CD4-positive, alpha-beta T cell treated with Interleukin-17A for 1 hour (primary cell): ENCODE measurements at regions not wholly inside any gene's neighbourhood (a gene's known extent, or its start where the extent isn't known, plus 50 kb on each side); places are given as distances from the start of the nearest gene placed in this dataset.

ENCODE experiments used
- DNase-seq: peaks from one replicate; pipeline ENCODE4 v3.0.0-alpha.2; 2020

- DNase-seq = no peak
Measured at GRCh38 chr6:154885214-154885613, 109.9 kb upstream of the TIAM2 start.

- DNase-seq = no peak
Measured at GRCh38 chr6:154886016-154886415, 109.1 kb upstream of the TIAM2 start.

GRCh38 chr6:154886471-154886870, 108.6 kb upstream of the TIAM2 start:
- no peak for DNase-seq

- DNase-seq = no peak
Measured at GRCh38 chr6:154887051-154887450, 108.1 kb upstream of the TIAM2 start.

- no peak for DNase-seq
Measured at GRCh38 chr6:154888421-154889295, 106.5 kb upstream of the TIAM2 start.

DNA sequence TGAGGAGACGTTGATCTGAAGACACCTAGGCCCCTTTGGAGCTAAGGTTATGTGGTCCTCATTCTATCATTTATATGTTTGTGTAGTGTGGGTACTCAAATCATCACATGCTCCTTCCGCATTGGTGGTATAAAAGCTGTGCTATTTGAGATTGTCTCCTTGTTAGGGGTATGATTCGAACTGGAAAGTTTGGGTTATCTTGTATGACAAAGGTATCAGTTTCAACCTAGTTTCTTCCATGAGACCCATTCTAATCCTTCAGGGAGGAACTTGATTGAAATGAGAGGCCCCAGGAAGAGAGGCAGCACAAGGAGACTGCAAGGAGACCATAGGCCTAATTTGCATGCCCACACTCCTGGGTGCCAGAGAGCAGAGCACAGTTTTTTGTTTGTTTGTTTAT, 104.2 kb upstream of the TIAM2 start:
- DNase-seq = no peak

DNA sequence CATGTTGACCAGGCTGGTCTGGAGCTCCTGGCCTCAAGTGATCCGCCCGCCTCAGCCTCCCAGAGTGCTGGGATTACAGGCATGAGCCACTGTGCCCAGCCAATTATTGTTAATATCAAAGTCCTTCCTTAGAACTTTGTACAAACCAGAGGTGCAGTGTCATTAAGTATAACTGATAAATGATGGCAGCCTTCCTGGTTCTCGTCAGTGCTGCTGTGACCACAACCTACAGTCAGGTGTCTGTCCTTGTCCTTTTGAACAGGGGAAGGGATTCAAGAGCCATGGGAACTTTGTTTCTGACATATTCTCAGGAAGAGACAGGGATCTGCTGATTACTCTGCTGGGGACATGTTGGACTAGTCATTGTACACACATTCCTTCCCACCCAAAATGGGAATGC, 103.2 kb upstream of the TIAM2 start:
- DNase-seq = no peak

- DNase-seq = no peak
Measured at GRCh38 chr6:154893917-154894316, 101.2 kb upstream of the TIAM2 start.

DNA sequence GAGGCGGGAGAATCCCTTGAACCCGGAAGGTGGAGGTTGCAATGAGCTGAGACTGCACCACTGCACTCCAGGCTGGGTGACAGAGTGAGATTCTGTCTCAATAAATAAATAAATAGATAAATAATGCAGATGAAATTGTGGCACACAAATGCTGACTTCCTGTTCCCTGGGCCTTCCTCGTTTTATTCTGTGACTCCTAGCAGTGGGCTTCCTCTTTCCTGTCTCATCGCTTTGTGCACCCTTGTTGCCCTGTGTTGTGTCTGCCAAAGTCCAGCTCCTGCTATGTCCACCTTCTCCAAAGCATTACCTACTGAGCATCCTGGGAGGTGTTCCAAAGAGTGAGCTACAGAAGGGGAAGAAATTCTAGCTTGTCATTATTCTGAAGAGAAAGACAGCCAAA, 100.2 kb upstream of the TIAM2 start:
- no peak for DNase-seq

DNA sequence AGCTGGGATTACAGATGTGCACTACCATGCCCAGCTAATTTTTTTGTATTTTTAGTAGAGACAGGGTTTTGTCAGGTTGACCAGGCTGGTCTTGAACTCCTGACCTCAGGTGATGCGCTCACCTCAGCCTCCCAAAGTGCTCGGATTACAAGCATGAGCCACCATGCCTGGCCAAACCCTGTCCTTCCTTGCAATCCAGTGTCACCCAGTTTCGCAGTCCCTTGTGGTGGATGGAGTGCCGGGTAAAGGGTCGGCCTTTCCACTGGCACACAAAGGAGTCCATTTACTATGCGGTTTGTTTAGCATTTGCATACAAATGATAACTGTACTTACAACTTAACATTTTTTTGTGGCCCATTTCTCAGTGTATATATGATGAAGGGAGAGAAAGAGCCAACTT, 99.3 kb upstream of the TIAM2 start:
- DNase-seq = no peak

GRCh38 chr6:154898821-154899220, 96.3 kb upstream of the TIAM2 start:
- no peak for DNase-seq

DNA sequence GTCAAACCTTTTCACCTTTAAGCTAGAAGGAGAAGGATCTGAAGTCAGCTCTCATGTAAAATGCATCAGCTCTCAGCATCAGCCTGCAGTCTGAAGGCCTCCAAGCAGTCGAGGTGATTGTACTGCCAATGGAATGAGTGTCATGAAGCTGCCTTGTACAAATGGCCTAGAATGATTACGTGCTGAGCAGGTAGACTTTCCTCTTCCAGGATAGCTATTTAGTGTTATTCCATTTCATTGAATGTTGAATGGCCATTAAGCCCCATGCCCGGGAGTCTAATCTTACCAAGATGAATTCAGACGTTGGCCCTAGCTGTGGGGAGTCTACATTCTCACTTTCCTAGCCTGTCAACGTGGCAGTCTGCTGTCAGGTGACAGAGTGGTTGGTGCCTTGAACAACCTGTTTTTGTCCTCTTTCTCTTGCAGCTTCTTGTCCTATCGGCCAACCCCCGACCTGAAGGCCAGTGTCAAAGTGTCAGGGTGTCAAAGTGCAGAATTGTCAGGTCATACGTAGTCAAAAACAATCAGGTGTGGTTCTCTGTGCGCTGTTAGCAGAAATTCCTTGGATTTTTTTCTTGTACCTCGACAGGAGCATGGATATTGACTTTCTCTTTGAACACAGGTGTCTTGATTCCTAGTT, 95.2 kb upstream of the TIAM2 start:
- DNase-seq = no peak

DNA sequence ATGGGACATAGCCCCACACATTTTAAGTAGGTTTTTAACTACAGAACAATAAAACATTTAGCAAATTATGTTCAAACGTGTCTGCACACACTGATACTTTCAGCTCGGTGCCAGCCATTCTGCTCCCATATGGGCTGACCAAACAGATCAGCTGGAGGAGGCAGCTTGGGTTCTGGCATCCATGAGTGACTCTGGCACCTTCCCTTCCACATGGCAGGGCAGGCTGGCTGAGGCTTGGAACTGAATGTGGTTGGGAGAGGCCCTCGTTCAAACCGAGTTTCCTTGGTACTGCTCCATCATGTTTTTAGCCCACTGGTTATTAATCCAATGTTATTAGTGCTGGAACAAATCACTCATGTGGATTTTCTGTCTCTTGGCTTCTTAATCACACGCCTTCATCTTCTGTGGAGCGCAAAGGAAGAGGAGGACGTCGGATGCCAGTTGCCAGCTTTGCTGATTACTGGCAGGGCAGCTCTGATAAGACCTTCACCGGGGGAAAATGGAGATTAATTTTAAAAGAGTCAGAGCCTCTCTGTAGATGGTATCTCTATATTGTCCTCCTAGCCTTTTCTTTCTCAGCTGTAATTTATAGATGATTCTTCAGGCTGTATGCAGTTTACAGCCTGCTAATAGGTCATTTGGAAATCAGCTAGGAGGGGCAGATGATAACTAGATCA, 93.1 kb upstream of the TIAM2 start:
- no peak for DNase-seq

DNA sequence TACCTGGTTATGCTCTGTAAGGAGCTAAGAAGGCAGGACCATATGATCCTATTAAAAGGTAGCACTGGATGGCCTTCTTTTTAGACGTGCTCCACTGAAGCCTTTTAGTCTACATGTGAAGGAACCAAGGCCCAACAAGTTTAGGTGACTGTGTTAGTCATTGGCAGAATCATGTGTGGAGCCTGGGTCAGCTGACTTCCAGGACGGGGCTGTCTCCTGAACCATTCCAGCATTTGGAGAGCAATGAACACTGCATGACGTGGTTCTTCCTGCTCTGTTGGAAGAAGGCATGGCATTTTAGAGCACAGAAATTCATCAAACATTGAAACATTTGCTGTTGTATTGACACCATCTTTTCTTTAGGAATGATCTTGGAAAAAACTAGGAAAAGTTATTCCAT, 87.8 kb upstream of the TIAM2 start:
- DNase-seq = no peak

- no peak for DNase-seq
Measured at GRCh38 chr6:154908723-154909122, 86.4 kb upstream of the TIAM2 start.

- DNase-seq = no peak
Measured at GRCh38 chr6:154909311-154909710, 85.8 kb upstream of the TIAM2 start.

- DNase-seq = no peak
Measured at GRCh38 chr6:154909821-154910220, 85.3 kb upstream of the TIAM2 start.

- DNase-seq = no peak
Measured at GRCh38 chr6:154914288-154914687, 80.8 kb upstream of the TIAM2 start.

GRCh38 chr6:154916857-154917256, 78.3 kb upstream of the TIAM2 start:
- no peak for DNase-seq

DNA sequence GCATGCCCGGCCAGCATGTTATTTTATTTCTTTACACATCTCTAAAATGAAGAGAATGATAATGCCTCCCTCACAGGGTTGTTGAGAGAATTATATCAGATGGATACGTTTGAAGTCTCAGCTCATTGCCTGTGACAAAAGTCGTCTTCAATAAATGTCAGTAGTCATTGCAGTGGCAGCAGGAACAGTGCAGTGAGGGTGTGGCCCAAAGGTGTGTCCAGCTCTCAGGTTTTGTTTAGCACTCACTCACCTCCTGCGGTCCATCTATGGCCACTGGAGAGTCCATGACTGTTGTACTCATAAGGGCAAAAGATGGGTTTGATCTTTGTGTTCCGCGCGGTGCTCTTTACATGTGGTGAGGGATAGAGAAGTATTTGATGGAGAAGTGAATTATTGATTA, 77.2 kb upstream of the TIAM2 start:
- no peak for DNase-seq

DNA sequence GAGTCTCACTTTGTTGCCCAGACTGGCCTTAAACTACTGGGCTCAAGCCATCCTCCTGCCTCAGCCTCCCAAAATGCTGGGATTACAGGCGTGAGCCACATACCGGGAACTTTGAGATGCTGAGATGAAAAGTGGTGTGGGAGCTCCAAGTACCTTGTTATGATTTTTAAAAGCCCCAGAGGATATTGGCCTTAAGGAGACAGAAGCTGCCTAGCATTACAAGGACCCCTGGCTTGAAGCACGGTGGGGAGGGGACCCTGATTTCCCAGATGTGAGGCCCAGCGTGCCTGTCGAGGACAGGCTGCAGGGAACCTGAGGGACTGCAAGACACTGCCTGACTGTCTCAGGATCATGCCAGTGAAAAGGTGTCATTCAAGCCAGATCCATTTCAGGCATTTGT, 75.3 kb upstream of the TIAM2 start:
- DNase-seq = no peak

GRCh38 chr6:154920495-154921200, 74.5 kb upstream of the TIAM2 start:
- no peak for DNase-seq

DNA sequence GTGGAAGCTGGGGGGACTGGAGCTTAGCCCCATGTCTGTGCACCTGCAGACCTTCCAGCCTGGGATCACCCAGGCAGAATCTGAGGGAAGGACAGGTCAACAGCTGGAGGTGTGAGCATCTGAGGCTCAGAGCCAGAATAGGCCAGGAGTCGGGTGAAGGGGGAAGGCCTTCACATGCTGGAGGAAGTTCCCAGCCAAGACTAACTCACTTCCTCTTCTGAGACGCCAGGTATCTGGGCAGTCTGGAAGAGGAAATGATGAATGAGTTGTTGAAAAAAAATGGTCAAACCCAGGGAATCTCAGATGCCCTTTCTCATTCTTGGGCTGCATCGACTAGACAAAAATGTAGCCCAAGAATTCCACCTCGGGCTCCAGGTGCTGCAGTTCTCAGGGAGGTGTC, 73.6 kb upstream of the TIAM2 start:
- DNase-seq = no peak
